PC-3 (cell line): ENCODE measurements at regions not wholly inside any gene's neighbourhood (a gene's known extent, or its start where the extent isn't known, plus 50 kb on each side); places are given as distances from the start of the nearest gene placed in this dataset.

Source experiments
- ATAC-seq: fragments of 200-7000 bp; cut with Tn5 transposase; 2 replicates; pipeline ENCODE4 v1.9.1; 2020; ENCODE audit warnings: mild to moderate bottlenecking, moderate library complexity
- BruUV-seq: library from RNA; stranded (reverse); fragments of 400-500 nt; replicated peaks from 2 replicates; lab custom pipeline; 2021; lab: Mats Ljungman, UMichigan
- CTCF ChIA-PET: fragments of 300-600 bp; sonication (Branson Sonifier 250); formaldehyde crosslinking; loops from one replicate; lab custom pipeline; 2022; ENCODE audit warnings: antibody characterized with exemption; lab: Charles Lee
- POLR2A ChIA-PET: fragments of 300-600 bp; sonication (Branson Sonifier 250); formaldehyde crosslinking; loops from one replicate; lab custom pipeline; 2022; ENCODE audit warnings: antibody characterized with exemption; ENCODE audit not compliant: unreplicated experiment; lab: Charles Lee
- DNase-seq: peaks from one replicate; pipeline ENCODE4 v3.0.0-alpha.2; 2015
- H2AFZ ChIP-seq: fragments of 300-600 bp; sonication (generic); 2 replicates; pipeline ENCODE4 v1.6.0; 2016; ENCODE audit warnings: antibody characterized with exemption, low read length
- H3F3A ChIP-seq: fragments of 300-600 bp; sonication (generic); one replicate; pipeline ENCODE4 v1.6.0; 2017; ENCODE audit warnings: antibody characterized with exemption, low read length, control low read depth, mild to moderate bottlenecking; ENCODE audit not compliant: unreplicated experiment
- H3K27ac ChIP-seq: fragments of 300-600 bp; sonication (generic); 2 replicates; pipeline ENCODE4 v1.5.1; 2016; ENCODE audit warnings: mild to moderate bottlenecking, low read length
- H3K27me3 ChIP-seq: fragments of 300-600 bp; sonication (generic); 2 replicates; pipeline ENCODE4 v1.6.1; 2016; ENCODE audit warnings: low read length, mixed read lengths
- H3K36me3 ChIP-seq: fragments of 300-600 bp; sonication (generic); 2 replicates; pipeline ENCODE4 v1.6.1; 2016; ENCODE audit warnings: low read depth, mixed run types, low read length, mixed read lengths
- H3K4me1 ChIP-seq: fragments of 300-600 bp; sonication (generic); 2 replicates; pipeline ENCODE4 v1.5.1; 2016; ENCODE audit warnings: low read length; ENCODE audit not compliant: insufficient read depth
- H3K4me2 ChIP-seq: fragments of 300-600 bp; sonication (generic); 2 replicates; pipeline ENCODE4 v1.6.0; 2016; ENCODE audit warnings: low read length
- H3K4me3 ChIP-seq: fragments of 300-600 bp; sonication (generic); 2 replicates; pipeline ENCODE4 v1.5.1; 2016; ENCODE audit warnings: mild to moderate bottlenecking, low read length, mixed read lengths
- H3K79me2 ChIP-seq: fragments of 300-600 bp; sonication (generic); 2 replicates; pipeline ENCODE4 v1.6.1; 2017; ENCODE audit warnings: low read length, mixed read lengths
- H3K9ac ChIP-seq: fragments of 300-600 bp; sonication (generic); 2 replicates; pipeline ENCODE4 v1.6.0; 2016; ENCODE audit warnings: mild to moderate bottlenecking, low read length
- H3K9me2 ChIP-seq: fragments of 300-600 bp; sonication (generic); replicated peaks from 2 replicates; pipeline ENCODE4 v1.6.1; 2016; ENCODE audit warnings: mixed run types, low read length, mixed read lengths
- H3K9me3 ChIP-seq: fragments of 300-600 bp; sonication (generic); 2 replicates; pipeline ENCODE4 v1.6.1; 2016; ENCODE audit warnings: low read length, mixed read lengths
- H4K20me1 ChIP-seq: fragments of 300-600 bp; sonication (generic); 2 replicates; pipeline ENCODE4 v1.6.1; 2016; ENCODE audit warnings: low read length, mixed read lengths
- EZH2 ChIP-seq: fragments of 300-600 bp; sonication (generic); IDR thresholded peaks from one replicate; pipeline ENCODE4 v1.6.1; 2017; ENCODE audit warnings: antibody characterized with exemption, mild to moderate bottlenecking, low read length; ENCODE audit not compliant: unreplicated experiment
- EZH2phosphoT487 ChIP-seq: fragments of 300-600 bp; sonication (generic); IDR thresholded peaks from 2 replicates; pipeline ENCODE4 v1.6.1; 2018; ENCODE audit warnings: mild to moderate bottlenecking, antibody characterized with exemption, low read length, borderline replicate concordance
- intact Hi-C: fragments of 100-400 bp; cut with micrococcal nuclease; formaldehyde crosslinking; loops from 2 replicates; pipeline ENCODE4 v1.9.0; 2023
- TF ChIP-seq, protein P1 (sequence below): fragments of 300-600 bp; sonication (generic); conservative IDR thresholded peaks from 2 replicates; pipeline ENCODE4 v1.5.1; 2017; ENCODE audit warnings: antibody characterized with exemption, low read depth, mild to moderate bottlenecking, low read length

- no peak for DNase-seq
- intact Hi-C loops, result no loop called here
- no peak for ATAC-seq
These were observed 471.0 kb upstream of the PROK2 start for GRCh38 chr3:72255791-72256559.

DNA sequence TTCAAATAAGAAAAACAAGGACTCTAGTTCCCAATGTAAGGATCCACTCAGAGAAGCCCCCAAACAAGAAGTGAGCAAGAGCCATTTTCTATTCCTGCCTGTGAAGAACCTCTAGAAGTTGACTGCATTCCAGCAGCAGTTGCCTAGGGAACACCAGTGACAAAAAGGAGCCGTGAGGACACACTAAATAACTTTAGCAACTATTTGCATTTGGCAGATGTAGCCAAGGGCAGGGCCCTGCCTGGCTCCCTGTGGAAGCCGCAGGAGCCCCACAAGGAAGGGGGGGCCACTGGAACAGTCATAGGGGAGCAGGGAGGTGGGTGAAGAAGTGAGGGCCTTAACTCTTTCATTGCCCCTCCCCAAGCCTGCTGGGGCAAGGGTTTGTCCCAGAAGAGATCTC lies 470.2 kb upstream of the PROK2 start:
- BruUV-seq, result no TSS peak
- Histone ChIP-seq H3K9ac (no peak overlapping the region), H3K27ac (no peak overlapping the region), H3K4me2 (no peak overlapping the region), H3K27me3 (peaks cover 42% of the 10 kb centered on the region), H3K36me3 (no peaks in the 10 kb centered on the region), H3K79me2 (no peaks in the 10 kb centered on the region), H4K20me1 (no peaks in the 10 kb centered on the region), H3K9me3 (no peaks in the 10 kb centered on the region), H3F3A (no peaks in the 10 kb centered on the region), H3K9me2 (no peaks in the 10 kb centered on the region), H3K4me3 (no peak overlapping the region), H3K4me1 (0 out of 2 replicates have a peak, but pooled peaks cover 4% of the 10 kb centered on the region), H2AFZ (no peak overlapping the region)
- intact Hi-C loops, result no loop called here
- no peak for TF ChIP-seq EZH2
- TF ChIP-seq EZH2phosphoT487, result no peak
- TF ChIP-seq, protein P1, sequence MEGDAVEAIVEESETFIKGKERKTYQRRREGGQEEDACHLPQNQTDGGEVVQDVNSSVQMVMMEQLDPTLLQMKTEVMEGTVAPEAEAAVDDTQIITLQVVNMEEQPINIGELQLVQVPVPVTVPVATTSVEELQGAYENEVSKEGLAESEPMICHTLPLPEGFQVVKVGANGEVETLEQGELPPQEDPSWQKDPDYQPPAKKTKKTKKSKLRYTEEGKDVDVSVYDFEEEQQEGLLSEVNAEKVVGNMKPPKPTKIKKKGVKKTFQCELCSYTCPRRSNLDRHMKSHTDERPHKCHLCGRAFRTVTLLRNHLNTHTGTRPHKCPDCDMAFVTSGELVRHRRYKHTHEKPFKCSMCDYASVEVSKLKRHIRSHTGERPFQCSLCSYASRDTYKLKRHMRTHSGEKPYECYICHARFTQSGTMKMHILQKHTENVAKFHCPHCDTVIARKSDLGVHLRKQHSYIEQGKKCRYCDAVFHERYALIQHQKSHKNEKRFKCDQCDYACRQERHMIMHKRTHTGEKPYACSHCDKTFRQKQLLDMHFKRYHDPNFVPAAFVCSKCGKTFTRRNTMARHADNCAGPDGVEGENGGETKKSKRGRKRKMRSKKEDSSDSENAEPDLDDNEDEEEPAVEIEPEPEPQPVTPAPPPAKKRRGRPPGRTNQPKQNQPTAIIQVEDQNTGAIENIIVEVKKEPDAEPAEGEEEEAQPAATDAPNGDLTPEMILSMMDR, result no peak
- CTCF ChIA-PET, result no interaction called here
- POLR2A ChIA-PET, result no interaction called here
- DNase-seq (no peak), ATAC-seq (no peak)

More at GRCh38 chr3:72255791-72256559, 471.0 kb upstream of the PROK2 start:
- TF ChIP-seq, protein P1, result no peak
- no peak for TF ChIP-seq EZH2
- no peak for TF ChIP-seq EZH2phosphoT487
- POLR2A ChIA-PET, result no interaction called here
- H3K4me2 ChIP-seq, result peak overlapping the region; percentile 4; the same call in 1 of the 2 replicates
- no peaks in the 10 kb centered on the region for H3K36me3 ChIP-seq
- H3K9me3 ChIP-seq, result no peaks in the 10 kb centered on the region
- H3K9ac ChIP-seq, result no peak overlapping the region
- H3K27ac ChIP-seq, result no peak overlapping the region
- H2AFZ ChIP-seq, result no peak overlapping the region
- no peak overlapping the region for H3K4me3 ChIP-seq
- CTCF ChIA-PET, result no interaction called here
- H3K79me2 ChIP-seq, result no peaks in the 10 kb centered on the region
- H3F3A ChIP-seq, result no peaks in the 10 kb centered on the region
- H3K4me1 ChIP-seq, result 0 out of 2 replicates have a peak, but pooled peaks cover 4% of the 10 kb centered on the region
- no peaks in the 10 kb centered on the region for H3K9me2 ChIP-seq
- H4K20me1 ChIP-seq, result no peaks in the 10 kb centered on the region
- BruUV-seq, result no TSS peak
- H3K27me3 ChIP-seq, result peaks cover 40% of the 10 kb centered on the region; the same call in 1 of the 2 replicates

GRCh38 chr3:72254483-72254882 lies 469.5 kb upstream of the PROK2 start:
- intact Hi-C loops, result no loop called here
- ChIA-PET CTCF (no interaction called here), POLR2A (no interaction called here)
- no peak for TF ChIP-seq EZH2
- no peak for TF ChIP-seq EZH2phosphoT487
- TF ChIP-seq, protein P1, result no peak
- Histone ChIP-seq H4K20me1 (no peaks in the 10 kb centered on the region), H3K4me2 (no peak overlapping the region), H3K9me3 (no peaks in the 10 kb centered on the region), H3K9ac (no peak overlapping the region), H3K4me3 (no peak overlapping the region), H3K9me2 (no peaks in the 10 kb centered on the region), H3K27ac (no peak overlapping the region), H3K27me3 (peaks cover 45% of the 10 kb centered on the region), H3F3A (no peaks in the 10 kb centered on the region), H3K79me2 (no peaks in the 10 kb centered on the region), H2AFZ (no peak overlapping the region), H3K4me1 (0 out of 2 replicates have a peak, but pooled peaks cover 4% of the 10 kb centered on the region), H3K36me3 (no peaks in the 10 kb centered on the region)
- no peak for DNase-seq
- BruUV-seq, result no TSS peak
- no peak for ATAC-seq
